Hepatocyte (in vitro differentiated cells): ENCODE measurements at regions not wholly inside any gene's neighbourhood (a gene's known extent, or its start where the extent isn't known, plus 50 kb on each side); places are given as distances from the start of the nearest gene placed in this dataset.

ENCODE experiments used
- DNase-seq: peaks from one replicate; pipeline ENCODE4 v3.0.0-alpha.2; 2016; ENCODE audit warnings: low spot score
- H2AFZ ChIP-seq: fragments of 200-600 bp; sonication (generic); 2 replicates; pipeline ENCODE4 v1.6.0; 2016; ENCODE audit warnings: antibody characterized with exemption, mild to moderate bottlenecking
- H3K27ac ChIP-seq: fragments of 200-600 bp; sonication (generic); 2 replicates; pipeline ENCODE4 v1.5.1; 2016; ENCODE audit warnings: mild to moderate bottlenecking
- H3K27me3 ChIP-seq: fragments of 200-600 bp; sonication (generic); 2 replicates; pipeline ENCODE4 v1.6.1; 2016
- H3K36me3 ChIP-seq: fragments of 200-600 bp; sonication (generic); replicated peaks from 2 replicates; pipeline ENCODE4 v1.5.1; 2016; ENCODE audit warnings: low read depth; ENCODE audit not compliant: insufficient read depth
- H3K4me1 ChIP-seq: fragments of 200-600 bp; sonication (generic); 2 replicates; pipeline ENCODE4 v1.5.1; 2016; ENCODE audit warnings: mild to moderate bottlenecking, moderate library complexity; ENCODE audit not compliant: insufficient read depth
- H3K4me2 ChIP-seq: fragments of 200-600 bp; sonication (generic); 2 replicates; pipeline ENCODE4 v1.6.0; 2016
- H3K4me3 ChIP-seq: fragments of 200-600 bp; sonication (generic); 2 replicates; pipeline ENCODE4 v1.5.1; 2016; ENCODE audit warnings: mild to moderate bottlenecking
- H3K79me2 ChIP-seq: fragments of 200-600 bp; sonication (generic); 2 replicates; pipeline ENCODE4 v1.6.0; 2017; ENCODE audit warnings: mild to moderate bottlenecking
- H3K9me2 ChIP-seq: fragments of 200-600 bp; sonication (generic); replicated peaks from 2 replicates; pipeline ENCODE4 v1.6.0; 2017; ENCODE audit warnings: mild to moderate bottlenecking; ENCODE audit not compliant: insufficient read depth
- H3K9me3 ChIP-seq: fragments of 200-600 bp; sonication (generic); 2 replicates; pipeline ENCODE4 v1.5.1; 2016; ENCODE audit warnings: low read depth, mild to moderate bottlenecking
- H4K20me1 ChIP-seq: fragments of 200-600 bp; sonication (generic); 2 replicates; pipeline ENCODE4 v1.6.0; 2016; ENCODE audit warnings: mild to moderate bottlenecking; ENCODE audit not compliant: insufficient read depth, poor library complexity, severe bottlenecking
- EZH2 ChIP-seq: fragments of 200-600 bp; sonication (generic); IDR thresholded peaks from 2 replicates; pipeline ENCODE4 v1.6.1; 2016; ENCODE audit warnings: antibody characterized with exemption, mild to moderate bottlenecking, borderline replicate concordance
- EZH2phosphoT487 ChIP-seq: fragments of 200-600 bp; sonication (generic); IDR thresholded peaks from one replicate; pipeline ENCODE4 v1.6.1; 2018; ENCODE audit warnings: antibody characterized with exemption, mild to moderate bottlenecking, low read depth, moderate library complexity; ENCODE audit not compliant: unreplicated experiment, severe bottlenecking
- WGBS: methylation state at CpG from one replicate; pipeline ENCODE4 v1.1.6; 2016; ENCODE audit warnings: low lambda C conversion rate; ENCODE audit errors: missing lambda C conversion rate; 5-methylcytosine and 5-hydroxymethylcytosine counted together
- TF ChIP-seq, protein P1 (sequence below): fragments of 200-600 bp; sonication (generic); IDR thresholded peaks from 2 replicates; pipeline ENCODE4 v1.5.1; 2016; ENCODE audit warnings: antibody characterized with exemption, mild to moderate bottlenecking; ENCODE audit not compliant: poor library complexity

DNA sequence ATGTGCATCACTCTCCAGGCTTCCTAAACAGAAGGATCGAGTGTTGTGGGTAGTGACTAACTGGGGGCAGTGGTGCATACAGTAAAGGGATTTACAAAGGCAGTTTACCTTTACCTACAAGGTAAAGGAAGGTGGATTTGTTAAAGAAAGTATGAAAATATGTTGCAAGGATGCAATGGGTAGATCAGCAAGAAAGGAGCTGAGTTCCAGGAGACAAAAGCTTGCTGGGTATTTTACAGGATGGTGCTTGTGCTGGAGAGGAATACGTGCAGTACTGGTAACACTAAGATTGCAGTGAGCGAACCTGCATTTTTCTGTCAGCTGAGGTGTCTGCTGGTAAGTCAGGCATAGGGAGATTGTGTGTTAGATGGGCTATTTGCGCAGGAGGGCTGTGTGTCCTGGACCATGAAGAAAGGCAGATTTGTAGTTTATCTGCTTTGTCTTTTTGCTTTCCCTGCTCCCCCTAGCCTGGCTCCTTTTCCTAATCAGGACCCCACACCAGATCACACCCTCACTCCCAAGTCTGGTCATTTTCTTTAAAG is 304.6 kb downstream of the THBS2 start:
- Histone ChIP-seq H3K4me1 (no peaks in the 10 kb centered on the region), H3K27ac (no peak overlapping the region), H2AFZ (no peak overlapping the region), H4K20me1 (no peaks in the 10 kb centered on the region), H3K27me3 (no peaks in the 10 kb centered on the region), H3K4me2 (no peak overlapping the region), H3K4me3 (no peak overlapping the region), H3K9me3 (no peaks in the 10 kb centered on the region), H3K9me2 (no peaks in the 10 kb centered on the region), H3K36me3 (no peaks in the 10 kb centered on the region), H3K79me2 (no peaks in the 10 kb centered on the region)
- WGBS = 90% methylated on average over 4 of the region's 4 CpGs
- no peak for DNase-seq
- TF ChIP-seq EZH2phosphoT487 (no peak), EZH2 (no peak)
- TF ChIP-seq, protein P1, sequence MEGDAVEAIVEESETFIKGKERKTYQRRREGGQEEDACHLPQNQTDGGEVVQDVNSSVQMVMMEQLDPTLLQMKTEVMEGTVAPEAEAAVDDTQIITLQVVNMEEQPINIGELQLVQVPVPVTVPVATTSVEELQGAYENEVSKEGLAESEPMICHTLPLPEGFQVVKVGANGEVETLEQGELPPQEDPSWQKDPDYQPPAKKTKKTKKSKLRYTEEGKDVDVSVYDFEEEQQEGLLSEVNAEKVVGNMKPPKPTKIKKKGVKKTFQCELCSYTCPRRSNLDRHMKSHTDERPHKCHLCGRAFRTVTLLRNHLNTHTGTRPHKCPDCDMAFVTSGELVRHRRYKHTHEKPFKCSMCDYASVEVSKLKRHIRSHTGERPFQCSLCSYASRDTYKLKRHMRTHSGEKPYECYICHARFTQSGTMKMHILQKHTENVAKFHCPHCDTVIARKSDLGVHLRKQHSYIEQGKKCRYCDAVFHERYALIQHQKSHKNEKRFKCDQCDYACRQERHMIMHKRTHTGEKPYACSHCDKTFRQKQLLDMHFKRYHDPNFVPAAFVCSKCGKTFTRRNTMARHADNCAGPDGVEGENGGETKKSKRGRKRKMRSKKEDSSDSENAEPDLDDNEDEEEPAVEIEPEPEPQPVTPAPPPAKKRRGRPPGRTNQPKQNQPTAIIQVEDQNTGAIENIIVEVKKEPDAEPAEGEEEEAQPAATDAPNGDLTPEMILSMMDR = no peak

DNA sequence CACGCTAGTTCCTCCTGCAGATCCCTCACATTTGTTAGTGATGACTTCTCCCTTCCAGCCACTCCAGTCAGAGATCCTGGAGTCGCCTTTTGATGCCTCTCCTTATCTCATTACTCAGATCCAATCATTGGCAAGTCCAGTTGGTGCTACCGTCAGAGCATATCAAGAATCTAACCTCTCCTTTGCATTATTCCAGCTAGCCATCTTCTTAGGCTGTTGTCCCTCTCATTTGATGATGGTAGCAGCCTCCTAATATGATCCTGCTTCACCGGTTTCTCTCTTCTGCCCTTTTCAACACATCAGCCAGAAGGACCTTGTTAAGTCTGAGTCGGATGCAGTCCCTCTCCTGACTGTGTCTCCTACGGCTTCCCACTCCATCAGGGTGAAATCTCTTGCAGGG is 305.6 kb downstream of the THBS2 start:
- WGBS = 85% methylated on average over 6 of the region's 6 CpGs
- Histone ChIP-seq H3K4me2 (no peak overlapping the region), H4K20me1 (no peaks in the 10 kb centered on the region), H3K27me3 (no peaks in the 10 kb centered on the region), H3K4me3 (no peak overlapping the region), H3K36me3 (no peaks in the 10 kb centered on the region), H3K4me1 (no peaks in the 10 kb centered on the region), H3K27ac (no peak overlapping the region), H3K9me2 (no peaks in the 10 kb centered on the region), H2AFZ (no peak overlapping the region), H3K79me2 (no peaks in the 10 kb centered on the region), H3K9me3 (no peaks in the 10 kb centered on the region)
- no peak for DNase-seq
- TF ChIP-seq EZH2 (no peak), EZH2phosphoT487 (no peak)
- TF ChIP-seq, protein P1 = no peak

DNA sequence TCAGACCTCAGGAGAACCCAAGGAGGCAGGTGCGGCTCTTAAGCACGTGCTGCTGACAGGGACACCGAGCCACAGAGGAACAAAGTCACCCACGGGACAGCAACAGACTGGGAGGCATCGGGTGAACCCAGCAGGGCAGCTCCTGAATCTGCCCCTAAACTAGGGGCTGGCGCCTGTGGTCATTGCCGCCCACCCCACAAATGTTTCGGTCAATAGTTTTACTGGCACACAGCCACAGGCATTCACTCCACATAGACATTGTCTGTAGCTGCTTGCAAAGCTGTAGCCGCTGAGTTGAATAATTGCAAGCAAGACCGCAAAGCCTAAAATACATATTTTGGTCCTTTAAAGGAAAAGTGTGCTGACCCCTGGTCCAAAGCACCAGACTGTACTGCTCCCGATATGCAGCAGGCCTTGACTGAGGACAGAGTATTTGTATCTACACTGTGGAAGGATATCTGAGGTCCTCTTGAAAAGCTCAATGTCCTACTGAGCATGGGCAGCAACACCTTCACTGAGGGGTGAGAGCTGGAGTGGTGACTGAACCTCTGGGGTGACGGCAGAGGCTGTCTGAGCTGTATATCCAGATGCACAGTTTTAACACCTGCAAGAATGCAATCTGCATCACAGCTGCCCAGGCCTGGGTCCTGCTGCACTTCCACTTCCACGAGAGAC is 310.3 kb downstream of the THBS2 start:
- Histone ChIP-seq H4K20me1 (no peaks in the 10 kb centered on the region), H2AFZ (no peak overlapping the region), H3K36me3 (no peaks in the 10 kb centered on the region), H3K9me3 (no peaks in the 10 kb centered on the region), H3K4me2 (no peak overlapping the region), H3K27me3 (no peaks in the 10 kb centered on the region), H3K4me1 (no peaks in the 10 kb centered on the region), H3K27ac (no peak overlapping the region), H3K9me2 (no peaks in the 10 kb centered on the region), H3K79me2 (no peaks in the 10 kb centered on the region), H3K4me3 (no peak overlapping the region)
- TF ChIP-seq, protein P1 = no peak
- TF ChIP-seq EZH2 (no peak), EZH2phosphoT487 (no peak)
- 89% methylated on average over 13 of the region's 13 CpGs for WGBS
- no peak for DNase-seq
